Fibroblast of villous mesenchyme (primary cell): ENCODE measurements at regions not wholly inside any gene's neighbourhood (a gene's known extent, or its start where the extent isn't known, plus 50 kb on each side); places are given as distances from the start of the nearest gene placed in this dataset.

Source experiments
- DNase-seq: peaks from one replicate; pipeline ENCODE4 v3.0.0-alpha.2; 2010; ENCODE audit warnings: low read depth
- H3K4me3 ChIP-seq: 2 replicates; pipeline ENCODE4 v1.5.1; 2011; ENCODE audit warnings: low read depth, mild to moderate bottlenecking, low read length
- TF ChIP-seq, protein P1 (sequence below): IDR thresholded peaks from 2 replicates; pipeline ENCODE4 v1.5.1; 2012; ENCODE audit warnings: low read depth, mild to moderate bottlenecking, low read length; ENCODE audit not compliant: insufficient read depth

DNA sequence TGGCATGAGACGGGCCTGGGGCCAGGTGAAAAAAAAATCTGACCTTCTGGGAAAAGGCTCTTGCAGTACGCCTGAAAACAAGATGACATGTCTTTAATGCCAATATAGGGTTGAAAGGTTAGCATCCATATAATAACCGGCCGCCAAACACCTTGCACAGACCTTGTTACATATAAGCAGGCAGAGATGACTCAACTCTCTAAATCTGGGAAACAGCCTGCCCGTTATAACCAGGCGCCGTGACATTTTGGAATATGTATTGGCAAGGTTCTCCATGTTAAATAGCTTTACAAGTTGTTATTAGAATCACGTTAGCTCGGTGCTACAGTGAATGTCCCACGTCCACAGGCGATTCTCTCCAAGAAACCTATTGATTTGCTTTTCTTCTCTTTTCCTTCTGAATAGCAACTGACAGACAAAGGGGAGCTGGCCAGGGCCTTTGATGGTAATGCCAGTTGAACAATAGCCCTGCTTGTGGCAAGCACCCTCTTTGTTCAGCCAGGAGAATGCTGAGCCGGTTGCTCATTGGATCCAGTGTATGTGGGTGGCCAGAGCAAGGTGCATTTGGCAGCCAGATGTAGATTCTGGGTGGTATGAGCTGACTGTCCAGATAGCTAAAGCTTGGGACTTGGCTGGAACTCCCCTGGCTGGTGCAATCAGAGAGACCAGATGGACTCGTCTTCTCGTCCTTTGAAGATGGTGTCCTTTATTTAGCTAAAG is 80.1 kb upstream of the AUTS2 start:
- no peak for DNase-seq
- TF ChIP-seq, protein P1, sequence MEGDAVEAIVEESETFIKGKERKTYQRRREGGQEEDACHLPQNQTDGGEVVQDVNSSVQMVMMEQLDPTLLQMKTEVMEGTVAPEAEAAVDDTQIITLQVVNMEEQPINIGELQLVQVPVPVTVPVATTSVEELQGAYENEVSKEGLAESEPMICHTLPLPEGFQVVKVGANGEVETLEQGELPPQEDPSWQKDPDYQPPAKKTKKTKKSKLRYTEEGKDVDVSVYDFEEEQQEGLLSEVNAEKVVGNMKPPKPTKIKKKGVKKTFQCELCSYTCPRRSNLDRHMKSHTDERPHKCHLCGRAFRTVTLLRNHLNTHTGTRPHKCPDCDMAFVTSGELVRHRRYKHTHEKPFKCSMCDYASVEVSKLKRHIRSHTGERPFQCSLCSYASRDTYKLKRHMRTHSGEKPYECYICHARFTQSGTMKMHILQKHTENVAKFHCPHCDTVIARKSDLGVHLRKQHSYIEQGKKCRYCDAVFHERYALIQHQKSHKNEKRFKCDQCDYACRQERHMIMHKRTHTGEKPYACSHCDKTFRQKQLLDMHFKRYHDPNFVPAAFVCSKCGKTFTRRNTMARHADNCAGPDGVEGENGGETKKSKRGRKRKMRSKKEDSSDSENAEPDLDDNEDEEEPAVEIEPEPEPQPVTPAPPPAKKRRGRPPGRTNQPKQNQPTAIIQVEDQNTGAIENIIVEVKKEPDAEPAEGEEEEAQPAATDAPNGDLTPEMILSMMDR = no peak

DNA sequence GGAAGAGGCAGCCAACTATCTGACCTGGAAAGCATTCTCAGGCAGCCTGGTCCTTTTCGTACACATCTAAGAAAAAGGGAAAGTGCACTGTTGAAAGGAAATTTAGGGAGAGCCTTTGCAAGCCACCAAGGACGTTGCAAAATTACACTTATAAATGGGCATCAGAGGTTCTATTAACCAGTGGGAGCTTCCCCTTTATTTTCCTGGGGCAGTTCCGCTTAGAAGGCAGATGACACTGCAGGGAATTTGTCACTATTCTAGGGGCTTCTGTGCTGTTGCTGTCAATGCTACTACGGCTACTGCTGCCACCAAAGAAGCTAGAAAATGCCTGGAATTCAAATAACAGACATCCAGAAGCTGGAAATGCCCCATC is 79.6 kb upstream of the AUTS2 start:
- TF ChIP-seq, protein P1 = no peak
- no peak overlapping the region for H3K4me3 ChIP-seq
- no peak for DNase-seq

More for the DNA sequence above, 80.1 kb upstream of the AUTS2 start:
- no peak overlapping the region for H3K4me3 ChIP-seq

DNA sequence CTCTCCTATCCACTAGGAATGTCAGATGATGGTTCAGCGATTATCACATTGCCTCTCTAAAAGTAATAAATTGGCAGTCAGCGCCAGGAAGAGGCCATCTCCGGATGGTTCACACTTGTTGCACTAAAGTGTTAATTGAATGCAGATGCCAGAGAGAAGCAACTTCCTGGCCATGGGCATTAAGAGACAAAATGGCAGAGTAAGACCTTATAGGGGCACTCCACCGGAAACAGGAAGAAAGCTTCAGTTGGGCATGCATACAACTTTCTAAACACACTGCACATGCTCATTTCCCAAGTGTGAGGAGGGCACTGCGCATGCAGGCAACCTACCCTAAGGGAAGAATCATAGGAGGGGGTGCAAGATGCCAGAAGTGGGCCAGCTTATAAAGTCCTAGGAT is 71.7 kb upstream of the AUTS2 start:
- no peak overlapping the region for H3K4me3 ChIP-seq
- DNase-seq = no peak
- TF ChIP-seq, protein P1 = no peak

DNA sequence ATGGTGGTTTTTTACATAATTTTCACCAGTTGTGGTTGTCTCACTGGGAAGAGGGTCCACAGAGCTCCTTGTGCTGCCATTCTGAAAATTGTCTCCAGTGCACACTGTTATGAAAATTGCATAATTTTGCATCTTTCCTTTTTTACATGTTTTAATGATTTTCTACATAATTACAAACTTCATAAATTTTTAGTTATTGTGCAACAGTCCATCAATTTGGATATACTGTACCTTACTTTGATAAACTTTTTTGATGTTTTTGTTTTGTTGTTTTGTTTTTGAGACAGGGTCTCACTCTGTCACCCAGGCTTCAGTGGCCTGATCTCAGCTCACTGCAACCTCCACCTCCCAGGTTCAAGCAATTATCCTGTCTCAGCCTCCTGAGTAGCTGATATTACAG is 70.6 kb upstream of the AUTS2 start:
- no peak overlapping the region for H3K4me3 ChIP-seq
- no peak for DNase-seq
- TF ChIP-seq, protein P1 = no peak

DNA sequence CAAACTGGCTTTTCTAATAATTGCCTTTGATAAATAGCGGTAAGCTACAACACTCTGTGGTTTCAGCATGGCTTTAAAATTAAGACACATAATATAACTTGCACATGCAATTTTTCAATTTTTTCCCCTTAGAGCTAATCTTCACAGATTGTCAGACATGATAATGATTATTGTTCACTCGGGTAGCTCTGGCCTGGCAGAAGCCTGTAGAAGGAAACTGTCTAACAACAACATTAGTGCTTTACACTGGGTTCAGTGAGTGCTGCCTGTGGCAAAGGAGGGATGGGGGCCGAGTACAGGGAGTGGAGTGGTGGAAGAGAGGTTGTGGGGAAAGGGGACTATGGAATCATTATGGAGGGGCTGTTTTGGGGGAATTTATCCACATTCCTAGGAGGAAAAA is 67.2 kb upstream of the AUTS2 start:
- H3K4me3 ChIP-seq = no peak overlapping the region
- no peak for DNase-seq
- TF ChIP-seq, protein P1 = no peak

DNA sequence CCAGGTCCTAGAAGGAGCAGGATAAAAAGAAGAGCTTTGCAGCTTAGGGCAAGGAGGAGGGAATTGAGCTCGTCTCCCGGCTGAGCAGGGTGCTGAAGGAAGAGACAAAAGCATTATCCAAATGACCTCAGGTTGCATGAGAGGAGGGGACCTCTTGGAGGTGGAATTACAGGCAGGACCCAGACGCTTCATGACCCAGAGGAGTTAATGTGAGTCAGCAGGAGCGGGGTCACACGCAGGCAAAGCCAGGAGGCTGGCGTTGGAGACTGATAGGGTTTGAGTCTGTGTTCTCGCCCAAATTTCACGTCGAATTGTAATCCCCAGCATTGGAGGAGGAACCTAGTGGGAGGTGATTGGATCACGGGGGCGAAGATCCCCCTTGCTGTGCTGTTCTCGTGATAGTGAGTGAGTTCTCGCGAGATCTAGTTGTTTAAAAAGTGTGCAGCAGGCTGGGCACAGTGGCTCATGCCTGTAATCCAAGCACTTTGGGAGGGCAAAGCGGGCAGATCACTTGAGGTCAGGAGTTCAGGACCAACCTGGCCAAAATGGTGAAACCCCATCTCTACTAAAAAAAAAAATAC is 63.7 kb upstream of the AUTS2 start:
- TF ChIP-seq, protein P1 = no peak

DNA sequence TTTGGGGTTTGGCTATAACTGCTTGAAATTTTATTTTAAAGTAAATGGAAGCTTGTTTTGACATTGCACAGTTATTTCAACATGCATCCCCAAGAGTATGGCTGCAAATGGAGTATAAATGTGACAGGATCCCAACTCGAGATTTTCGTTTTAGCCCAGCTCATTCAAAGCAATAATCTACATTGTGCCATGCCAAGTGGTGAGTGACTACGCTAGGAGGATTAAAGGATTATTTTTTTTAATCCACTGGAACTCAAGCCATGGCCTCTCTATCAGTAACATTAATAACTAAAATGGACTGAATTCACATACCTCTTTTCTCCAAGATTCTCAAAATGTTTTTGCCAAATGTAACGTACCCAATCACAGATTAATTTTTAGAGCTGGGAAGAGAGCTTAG is 60.6 kb upstream of the AUTS2 start:
- no peak for DNase-seq
- no peak overlapping the region for H3K4me3 ChIP-seq
- TF ChIP-seq, protein P1 = no peak

More for the DNA sequence above, 63.7 kb upstream of the AUTS2 start:
- no peak for DNase-seq
- H3K4me3 ChIP-seq = no peak overlapping the region
